HuH-7.5 (cell line): ENCODE measurements at regions not wholly inside any gene's neighbourhood (a gene's known extent, or its start where the extent isn't known, plus 50 kb on each side); places are given as distances from the start of the nearest gene placed in this dataset.
"Not testable (repeated sequence)": the region's sequence is repeated elsewhere in the genome, so short reads cannot be mapped to it uniquely, and the experiment has no call there.

ENCODE experiments used
- DNase-seq: peaks from one replicate; pipeline ENCODE4 v3.0.0; 2011; ENCODE audit warnings: low spot score

GRCh38 chr11:44452827-44453572 lies 112.5 kb upstream of the CD82 start:
- no peak for DNase-seq

GRCh38 chr11:44453871-44454270 lies 111.6 kb upstream of the CD82 start:
- no peak for DNase-seq

GRCh38 chr11:44454666-44455065 lies 110.8 kb upstream of the CD82 start:
- no peak for DNase-seq

- peak; percentile 12 for DNase-seq
These were observed 108.7 kb upstream of the CD82 start for GRCh38 chr11:44456544-44457300.

GRCh38 chr11:44457862-44458261 lies 107.6 kb upstream of the CD82 start:
- DNase-seq = no peak

- no peak for DNase-seq
These were observed 101.7 kb upstream of the CD82 start for GRCh38 chr11:44463751-44464150.

- no peak for DNase-seq
These were observed 100.7 kb upstream of the CD82 start for GRCh38 chr11:44464741-44465140.

- DNase-seq = no peak
These were observed 98.8 kb upstream of the CD82 start for GRCh38 chr11:44466531-44467205.

GRCh38 chr11:44467413-44467812 lies 98.0 kb upstream of the CD82 start:
- no peak for DNase-seq

GRCh38 chr11:44467931-44468330 lies 97.5 kb upstream of the CD82 start:
- DNase-seq = no peak

- DNase-seq = no peak
These were observed 97.0 kb upstream of the CD82 start for GRCh38 chr11:44468345-44468988.

- DNase-seq = no peak
These were observed 96.1 kb upstream of the CD82 start for GRCh38 chr11:44469412-44469811.

GRCh38 chr11:44470854-44471253 lies 94.6 kb upstream of the CD82 start:
- no peak for DNase-seq

GRCh38 chr11:44471603-44472002 lies 93.9 kb upstream of the CD82 start:
- no peak for DNase-seq

GRCh38 chr11:44472916-44473315 lies 92.5 kb upstream of the CD82 start:
- DNase-seq = no peak

- no peak for DNase-seq
These were observed 90.8 kb upstream of the CD82 start for GRCh38 chr11:44474702-44475101.

- no peak for DNase-seq
These were observed 90.3 kb upstream of the CD82 start for GRCh38 chr11:44475114-44475686.

GRCh38 chr11:44482338-44482737 lies 83.1 kb upstream of the CD82 start:
- DNase-seq = not testable (repeated sequence)

GRCh38 chr11:44483919-44484610 lies 81.4 kb upstream of the CD82 start:
- DNase-seq = peak; percentile 23

- DNase-seq = no peak
These were observed 77.1 kb upstream of the CD82 start for GRCh38 chr11:44488165-44488965.

GRCh38 chr11:44493383-44493782 lies 72.1 kb upstream of the CD82 start:
- DNase-seq = no peak
